HG03060 (cell line): ENCODE measurements at regions not wholly inside any gene's neighbourhood (a gene's known extent, or its start where the extent isn't known, plus 50 kb on each side); places are given as distances from the start of the nearest gene placed in this dataset.
"Not testable (repeated sequence)": the region's sequence is repeated elsewhere in the genome, so short reads cannot be mapped to it uniquely, and the experiment has no call there.

Experiments used
- ATAC-seq: cut with Tn5 transposase; IDR thresholded peaks from one replicate; pipeline ENCODE4 v1.9.1; 2021; ENCODE audit warnings: low read depth, moderate number of reproducible peaks; ENCODE audit not compliant: unreplicated experiment

DNA sequence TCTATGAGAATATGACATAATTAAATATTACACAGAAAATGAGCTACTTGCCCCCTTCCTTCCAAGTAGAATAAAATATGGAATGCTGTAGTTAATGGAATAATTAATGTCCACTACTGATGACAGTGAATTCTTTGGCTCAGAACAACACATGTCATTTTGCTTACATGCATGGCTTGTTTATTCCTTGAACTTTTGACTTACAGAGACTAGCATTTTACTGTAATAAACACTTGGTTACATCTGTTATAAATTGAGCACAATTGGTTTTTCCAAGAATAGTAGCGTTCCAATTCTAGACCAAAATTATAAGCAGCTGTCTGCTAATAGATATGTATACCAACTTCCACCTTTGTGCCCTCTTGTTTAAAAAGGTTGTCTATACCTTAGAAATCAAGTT lies 286.7 kb downstream of the OTUD1 start:
- no peak for ATAC-seq

DNA sequence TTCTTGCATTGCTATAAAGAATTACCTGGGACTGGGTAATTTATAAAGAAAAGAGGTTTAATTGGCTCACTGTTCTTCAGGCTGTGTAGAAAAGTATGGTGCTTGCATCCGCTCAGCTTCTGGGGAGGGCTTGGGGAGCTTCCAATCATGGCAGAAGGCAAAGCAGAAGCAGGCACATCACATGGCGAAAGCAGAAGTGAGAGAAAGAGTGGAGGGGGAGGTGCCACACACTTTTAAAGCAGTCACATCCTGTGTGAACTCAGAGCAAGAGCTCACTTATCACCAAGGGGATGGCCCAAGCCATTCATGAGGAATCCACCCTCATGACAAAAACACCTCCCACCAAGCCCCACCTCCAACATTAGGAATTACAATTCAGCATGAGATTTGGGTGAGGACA lies 303.5 kb downstream of the OTUD1 start:
- ATAC-seq = peak; percentile 99

DNA sequence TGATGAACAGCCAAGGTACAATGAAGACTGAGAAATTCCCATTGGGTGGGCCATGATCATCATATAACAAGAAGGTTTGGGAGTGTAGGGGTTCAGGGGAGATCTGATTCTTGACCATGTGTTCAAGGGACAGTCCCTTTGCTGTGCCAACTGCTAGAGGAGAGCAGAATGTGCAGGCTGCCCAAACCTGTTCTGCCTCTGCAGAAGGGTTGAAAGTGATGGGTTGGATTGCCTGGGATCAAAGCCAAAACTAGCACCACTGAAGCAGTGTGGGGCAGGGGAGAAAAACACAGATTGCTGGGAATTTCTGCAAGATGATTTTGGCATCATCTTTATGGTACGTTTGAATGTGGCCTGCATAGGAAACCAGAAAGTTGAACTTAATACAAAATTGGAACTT lies 303.9 kb downstream of the OTUD1 start:
- no peak for ATAC-seq

DNA sequence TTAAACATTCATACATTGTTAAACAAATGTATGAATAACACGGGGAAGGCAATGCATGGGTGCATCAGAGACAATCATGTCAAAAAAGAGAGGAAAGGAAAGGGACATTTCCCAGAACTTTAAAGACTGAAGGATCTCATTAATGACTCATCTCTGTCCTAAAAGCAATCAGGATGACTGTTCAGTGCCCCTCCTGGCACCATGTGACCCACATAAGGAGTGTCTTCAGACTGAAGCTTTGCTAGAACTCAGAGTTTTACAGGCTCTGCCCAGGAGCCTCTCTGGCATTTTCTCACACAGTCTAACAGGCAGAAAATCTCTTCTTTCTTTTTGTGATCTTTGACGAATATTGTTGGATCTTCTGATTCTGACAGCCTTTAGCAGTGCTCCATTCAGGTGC lies 315.3 kb downstream of the OTUD1 start:
- ATAC-seq = no peak

DNA sequence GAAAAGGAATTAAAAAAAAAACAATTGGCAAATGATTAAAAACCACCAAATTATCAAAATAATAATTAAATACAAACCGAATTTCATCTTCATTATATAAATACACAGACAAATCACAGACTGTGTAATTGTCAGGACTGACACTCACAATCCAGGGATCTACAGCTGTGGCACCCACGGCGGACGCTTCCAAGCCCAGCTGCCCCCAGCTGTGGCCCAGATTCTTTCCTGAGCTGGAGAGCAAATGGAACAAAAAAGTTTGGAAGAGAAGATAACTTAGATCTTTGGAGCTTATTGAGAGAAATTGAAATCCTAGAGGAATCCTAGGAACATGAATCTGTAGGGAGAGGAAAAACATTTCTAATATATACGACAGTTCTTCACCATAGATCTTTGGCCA lies 316.1 kb downstream of the OTUD1 start:
- no peak for ATAC-seq

DNA sequence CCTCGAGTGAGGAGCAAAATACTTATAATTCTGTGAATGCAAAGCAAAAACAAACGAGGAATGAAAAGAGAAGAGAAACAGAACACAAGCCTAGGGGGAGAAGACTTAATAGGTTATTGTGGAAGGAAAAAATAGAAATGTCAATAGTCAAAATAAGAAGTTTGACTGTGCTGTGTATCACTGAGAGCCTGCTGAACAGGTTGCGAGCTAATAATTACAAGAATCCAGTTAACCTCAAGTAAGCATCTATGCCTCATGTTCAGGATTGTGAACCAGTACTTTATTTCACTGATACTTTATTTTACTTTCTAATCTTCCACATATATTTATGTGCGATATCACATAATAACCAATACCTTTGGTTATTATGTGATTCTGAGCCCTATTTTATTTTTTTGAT lies 316.7 kb downstream of the OTUD1 start:
- no peak for ATAC-seq

DNA sequence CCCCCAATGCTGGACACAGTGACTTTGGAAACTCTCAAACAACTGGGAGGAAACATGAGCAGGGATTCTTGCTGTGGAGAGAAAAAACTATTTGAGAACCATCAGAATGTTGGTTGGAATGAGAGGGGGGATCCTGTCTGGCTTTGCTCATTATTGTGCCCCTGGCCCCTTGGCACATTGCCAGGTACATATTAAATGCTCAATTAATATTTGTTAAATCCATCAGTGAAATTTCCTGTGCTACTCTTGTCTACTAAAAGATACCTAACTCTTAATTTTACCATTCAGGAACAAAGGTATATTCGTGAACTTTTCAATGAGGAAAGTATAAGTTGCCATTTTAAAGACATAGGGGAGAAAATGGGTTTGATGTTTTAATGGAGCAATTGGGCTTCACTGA lies 329.4 kb downstream of the OTUD1 start:
- no peak for ATAC-seq

DNA sequence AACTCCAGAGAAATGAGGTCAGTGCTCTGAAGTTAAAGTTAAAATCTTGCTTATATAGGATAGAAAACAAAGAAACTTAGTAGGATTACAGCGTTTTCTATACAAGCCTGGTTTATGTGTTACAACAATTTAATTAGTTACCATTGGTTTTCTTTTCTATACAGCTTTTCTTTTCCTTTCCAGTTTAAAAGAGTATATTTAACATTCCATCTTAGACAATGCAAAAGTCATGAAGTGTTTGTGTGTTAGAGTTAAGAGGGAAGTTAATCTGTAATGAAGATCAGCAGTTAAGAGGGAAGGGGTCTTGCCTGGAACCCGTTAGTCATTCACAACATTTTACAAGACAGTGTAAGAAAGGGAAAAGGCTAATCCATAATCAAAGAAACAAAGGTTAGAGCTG lies 338.3 kb downstream of the OTUD1 start:
- no peak for ATAC-seq

DNA sequence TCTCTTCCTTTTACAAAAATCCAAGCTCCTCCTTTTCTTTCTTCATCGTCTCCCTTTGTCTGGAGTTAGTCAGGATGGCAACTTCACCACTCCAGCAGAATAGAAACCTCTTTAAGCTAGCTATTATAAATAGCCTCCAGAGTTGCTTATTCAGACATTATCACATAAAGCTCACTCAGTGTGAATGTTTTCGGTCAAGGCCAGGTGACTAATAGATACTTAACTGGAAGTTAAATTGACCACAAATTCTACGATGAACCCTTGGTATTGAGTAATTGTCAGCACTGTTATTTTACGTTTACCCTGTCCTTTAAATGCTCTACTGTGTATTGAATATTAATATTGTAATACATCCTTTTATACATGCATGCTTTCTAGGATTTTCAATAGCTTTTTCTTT lies 340.4 kb downstream of the OTUD1 start:
- ATAC-seq = no peak

DNA sequence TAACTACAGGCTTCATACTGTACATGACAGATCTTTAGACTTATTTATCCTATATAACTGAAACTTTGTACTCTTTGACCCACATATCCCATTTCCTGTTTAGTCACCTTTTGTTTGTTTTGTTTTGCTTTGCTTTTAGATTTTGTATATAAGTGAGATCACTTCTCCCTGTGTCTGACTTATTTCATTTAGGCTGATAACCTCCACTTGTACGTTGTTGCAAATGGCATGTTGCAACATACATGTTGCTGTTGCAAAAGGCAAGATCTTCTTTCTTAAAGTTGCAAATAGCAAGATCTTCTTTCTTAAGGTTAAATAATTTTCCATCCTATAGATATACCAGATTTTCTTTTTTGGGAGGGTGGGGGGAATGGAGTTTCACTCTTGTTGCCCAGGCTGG lies 341.5 kb downstream of the OTUD1 start:
- ATAC-seq = no peak

DNA sequence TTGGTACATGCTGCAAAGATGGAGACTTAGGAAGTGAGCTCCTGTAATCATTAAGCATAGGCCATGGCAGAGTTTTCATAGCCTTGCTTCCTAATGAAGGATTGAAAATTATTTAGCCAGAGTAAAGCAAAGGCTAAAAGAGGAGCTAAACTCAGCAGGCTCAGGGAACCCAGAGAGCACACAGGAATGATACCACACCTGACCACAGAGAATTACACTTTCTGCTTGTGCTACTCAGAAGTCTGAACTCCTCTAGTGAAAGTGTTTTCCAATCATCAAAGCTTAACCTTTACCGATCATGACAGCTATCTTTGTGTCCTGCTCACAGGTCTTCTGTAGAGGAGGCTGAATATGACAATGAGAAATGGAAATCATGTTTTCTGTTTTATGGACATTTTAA lies 347.7 kb downstream of the OTUD1 start:
- ATAC-seq = no peak

DNA sequence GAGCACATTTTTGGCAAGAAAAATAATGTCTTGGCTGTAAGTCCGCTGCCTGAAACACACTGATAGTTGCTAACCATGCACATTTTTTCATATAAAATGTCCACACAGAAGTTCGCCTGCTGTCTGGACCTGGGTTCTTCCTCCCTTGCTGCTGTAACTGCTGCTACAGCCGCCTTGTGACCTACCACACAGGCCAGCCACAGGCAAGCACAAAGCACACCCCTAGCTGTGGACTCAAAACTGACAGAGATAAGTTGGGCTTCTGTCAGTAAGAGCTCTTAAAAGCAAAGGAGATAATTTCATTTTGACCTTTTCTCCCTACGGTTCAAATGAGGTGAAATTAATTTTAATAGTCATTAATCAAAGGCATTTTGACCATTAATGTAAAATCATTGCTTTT lies 354.7 kb downstream of the OTUD1 start:
- no peak for ATAC-seq

DNA sequence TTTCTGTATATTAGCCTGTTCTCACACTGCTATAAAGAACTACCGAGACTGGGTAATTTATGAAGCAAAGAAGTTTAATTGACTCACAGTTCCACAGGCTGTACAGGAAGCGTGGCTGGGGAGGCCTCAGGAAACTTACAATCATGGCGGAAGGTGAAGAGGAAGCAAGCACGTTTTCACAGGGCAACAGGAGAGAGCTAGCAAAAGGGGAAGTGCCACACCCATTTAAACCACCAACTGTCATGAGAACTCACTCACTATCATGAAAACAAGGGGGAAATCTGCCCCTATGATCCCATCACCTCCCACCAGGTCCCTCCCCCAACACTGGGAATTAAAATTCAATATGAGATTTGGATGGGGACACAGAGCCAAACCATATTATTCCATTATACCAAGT lies 358.6 kb downstream of the OTUD1 start:
- ATAC-seq = not testable (repeated sequence)

DNA sequence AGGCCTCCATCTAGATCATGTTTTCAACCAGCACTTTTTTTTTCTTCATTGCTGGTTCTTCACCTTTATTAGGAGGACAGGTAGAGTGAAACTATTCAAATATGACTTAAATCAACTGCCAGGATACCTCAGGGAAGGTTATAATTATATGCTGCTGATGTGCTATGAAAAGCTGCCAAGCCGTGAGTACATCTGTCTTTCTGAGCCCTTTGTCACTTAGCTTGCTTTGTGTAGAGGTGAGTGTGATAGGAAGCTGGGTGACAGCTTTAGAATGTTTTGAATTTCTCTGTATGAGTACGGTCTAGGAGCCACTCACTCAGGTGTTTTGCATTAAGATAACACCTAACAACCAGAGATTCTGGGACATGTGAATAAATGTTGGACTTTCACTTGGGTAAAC lies 365.2 kb downstream of the OTUD1 start:
- no peak for ATAC-seq

DNA sequence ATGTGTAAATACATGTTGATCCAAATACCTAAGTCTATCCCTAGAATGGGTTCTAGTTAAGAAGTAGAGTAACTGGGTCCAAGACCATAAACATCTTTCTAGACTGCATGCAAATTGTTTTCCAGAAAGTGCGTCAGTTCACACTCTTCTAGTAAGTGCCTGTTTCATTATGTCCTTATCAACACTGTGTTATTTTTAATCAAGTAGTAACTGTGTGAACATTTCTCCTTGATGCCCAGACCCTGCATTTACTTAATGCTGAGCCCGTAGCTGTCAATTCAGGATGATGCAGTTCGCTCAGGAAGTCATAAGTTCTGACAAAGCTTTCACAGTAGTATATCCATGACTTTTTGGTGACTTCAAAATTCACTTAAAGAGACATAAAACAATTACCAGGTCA lies 374.8 kb downstream of the OTUD1 start:
- no peak for ATAC-seq

DNA sequence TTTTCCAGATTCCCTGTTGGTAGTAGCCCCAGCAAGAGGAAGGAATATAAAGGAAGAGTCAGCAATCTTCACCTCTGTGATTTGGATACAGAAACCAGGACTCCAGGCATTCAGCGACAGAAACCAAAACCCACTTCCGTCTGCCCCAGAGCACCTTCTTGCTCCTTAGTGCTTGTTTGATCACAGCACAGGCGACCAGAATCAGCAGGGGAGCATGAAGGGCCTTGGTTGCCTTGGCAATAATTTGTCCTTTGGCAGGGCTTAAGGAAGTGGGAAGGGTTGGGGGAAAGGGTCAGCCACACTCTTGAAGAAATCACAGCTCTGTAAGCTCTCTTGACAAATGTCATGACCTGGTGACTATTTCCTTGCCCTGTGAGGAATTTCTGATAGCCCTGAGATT lies 379.6 kb downstream of the OTUD1 start:
- no peak for ATAC-seq

DNA sequence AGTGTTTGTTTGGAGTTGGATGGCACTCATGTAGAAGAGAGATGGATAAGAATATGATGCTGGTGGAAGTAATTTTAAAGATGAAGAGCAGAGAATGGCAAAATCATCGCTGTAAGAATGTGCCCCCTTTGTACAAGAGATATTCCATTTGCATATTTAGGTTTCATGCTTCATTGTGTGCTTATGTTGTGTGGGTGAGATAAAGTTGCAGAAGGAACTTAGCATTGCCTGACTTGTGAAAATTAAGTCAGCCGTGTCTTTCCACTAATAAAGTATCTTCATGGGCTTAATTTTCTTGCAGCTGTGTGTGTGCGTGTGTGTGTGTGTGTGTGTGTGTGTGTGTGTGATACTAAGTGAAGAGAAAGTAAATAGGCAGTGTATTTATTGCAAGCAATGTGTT lies 381.9 kb downstream of the OTUD1 start:
- ATAC-seq = no peak

DNA sequence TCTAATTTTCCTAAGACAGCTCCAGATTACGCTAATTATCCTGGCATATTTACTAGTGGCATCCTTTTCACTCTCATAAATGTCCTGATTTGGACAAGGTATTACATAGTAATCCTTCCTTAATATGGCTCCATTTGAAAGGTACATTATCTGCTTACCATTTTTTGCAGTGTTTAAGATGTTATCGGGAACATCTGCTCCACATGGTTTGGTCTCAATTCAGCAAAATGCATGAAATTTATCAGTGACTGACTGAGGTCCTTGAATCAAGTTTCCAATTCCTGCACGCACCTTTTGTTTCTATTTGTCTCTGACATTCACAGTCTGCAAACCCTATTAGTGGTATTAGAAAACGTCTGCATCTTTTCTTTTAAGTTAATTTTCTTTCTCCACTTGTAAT lies 384.1 kb upstream of the KIAA1217 start:
- no peak for ATAC-seq

DNA sequence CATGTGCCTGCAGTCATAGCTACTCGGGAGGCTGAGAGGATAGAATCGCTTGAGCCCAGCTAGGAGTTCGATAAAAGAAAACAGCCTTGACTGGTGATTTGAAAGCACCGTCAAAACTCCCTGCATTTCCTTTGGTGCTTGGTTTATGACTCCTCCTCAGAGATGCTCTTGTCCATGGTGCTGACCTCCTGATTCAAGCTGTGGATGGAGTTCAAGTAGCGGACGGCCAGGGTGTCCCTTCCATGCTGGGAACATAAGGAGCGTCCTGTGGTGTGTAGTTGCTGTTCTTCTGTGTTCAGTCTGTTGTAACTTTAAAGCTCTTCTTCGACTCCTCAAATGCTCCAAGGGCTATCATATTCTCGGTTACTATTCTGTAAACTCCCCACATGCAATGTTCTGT lies 382.5 kb upstream of the KIAA1217 start:
- no peak for ATAC-seq

DNA sequence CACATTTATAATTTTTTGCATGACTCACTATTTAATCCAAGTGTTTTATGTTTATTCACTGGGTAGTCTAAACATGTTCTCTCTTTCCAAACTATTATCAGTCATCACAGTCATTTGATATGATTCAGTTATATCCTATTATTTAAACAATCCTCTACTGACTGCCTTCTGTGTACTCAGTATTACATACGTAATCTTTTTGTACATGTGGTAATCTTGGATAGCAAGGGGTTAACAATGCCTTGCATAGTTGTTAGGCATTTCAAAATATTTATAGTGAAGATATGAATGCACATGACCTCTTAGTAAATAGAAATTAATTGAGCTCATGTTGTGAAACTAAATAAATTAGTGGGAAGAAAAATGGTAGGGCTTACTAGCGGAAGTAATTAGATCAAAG lies 379.4 kb upstream of the KIAA1217 start:
- no peak for ATAC-seq

DNA sequence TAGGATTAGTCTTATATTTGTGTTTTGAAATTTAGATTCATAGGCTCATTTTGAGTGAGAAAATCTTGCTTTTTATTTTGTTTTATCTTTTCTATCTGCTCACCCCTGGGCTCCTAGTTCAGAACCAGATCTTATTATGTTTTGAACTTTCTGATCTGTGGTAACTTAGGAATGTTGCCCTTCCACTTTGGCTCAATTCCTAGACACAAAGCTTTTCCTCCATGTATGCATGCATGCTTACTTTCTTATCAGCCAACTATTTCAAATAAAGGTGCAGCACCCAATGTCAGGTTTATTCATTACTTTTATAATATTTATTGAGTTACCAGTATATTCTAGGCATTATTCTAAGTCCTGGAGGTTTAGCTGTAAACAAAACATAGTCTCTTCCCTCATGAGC lies 374.8 kb upstream of the KIAA1217 start:
- no peak for ATAC-seq

DNA sequence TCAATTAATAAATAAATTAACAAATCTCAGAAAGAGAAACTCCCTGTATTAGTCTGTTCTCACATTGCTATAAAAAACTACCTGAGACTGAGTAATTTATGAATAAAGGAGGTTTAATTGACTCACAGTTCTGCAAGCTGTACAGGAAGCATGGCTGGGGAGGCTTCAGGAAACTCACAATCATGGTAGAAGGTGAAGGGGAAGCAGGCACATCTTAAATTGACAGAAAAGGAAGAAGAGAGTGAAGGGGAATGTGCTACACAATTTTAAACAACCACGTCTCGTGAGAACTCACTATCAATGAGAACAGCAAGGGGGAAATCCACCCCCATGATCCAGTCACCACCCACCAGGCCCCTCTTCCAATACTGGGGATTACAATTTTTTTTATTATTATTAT lies 358.3 kb upstream of the KIAA1217 start:
- no peak for ATAC-seq

DNA sequence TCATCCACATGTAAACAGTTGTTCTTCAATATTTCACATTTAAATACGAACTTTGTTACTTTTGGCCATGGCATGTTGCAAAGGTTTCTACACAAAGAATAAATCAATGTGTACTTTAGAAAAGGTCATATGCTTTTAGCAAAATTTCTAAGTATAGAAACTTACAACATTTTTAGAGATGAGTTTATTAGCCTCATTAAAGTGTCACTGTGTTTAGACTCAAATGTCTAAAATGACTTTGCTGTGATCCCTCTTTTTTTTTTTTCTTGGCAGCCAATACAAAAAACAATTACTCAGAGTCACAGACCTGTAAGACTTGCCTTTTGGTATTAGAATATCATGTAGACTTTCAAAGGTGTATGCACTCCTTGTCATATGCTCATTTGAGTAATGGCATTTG lies 349.3 kb upstream of the KIAA1217 start:
- no peak for ATAC-seq

DNA sequence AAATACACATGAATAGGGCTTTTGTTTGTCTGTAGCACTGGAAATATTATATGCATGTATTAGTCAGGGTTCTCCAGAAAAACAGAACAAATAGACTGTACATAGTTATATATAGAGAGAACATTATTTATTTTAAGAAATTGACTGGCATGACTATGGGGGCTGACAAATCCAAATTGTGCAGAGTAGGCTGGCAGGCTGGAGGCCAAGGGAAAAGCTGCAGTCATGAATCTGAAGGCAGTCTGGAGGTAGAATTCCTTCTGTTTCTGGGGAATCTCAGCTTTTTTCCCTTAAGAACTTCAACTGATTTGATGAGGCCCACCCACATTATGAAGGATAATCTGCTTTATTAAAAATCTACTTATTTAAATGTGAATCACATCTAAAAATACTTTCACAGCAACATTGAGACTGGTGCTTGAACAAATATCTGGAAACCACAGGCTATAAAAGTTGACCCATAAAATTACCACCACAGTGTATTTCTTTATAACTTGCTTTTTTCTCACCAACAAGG lies 344.2 kb upstream of the KIAA1217 start:
- ATAC-seq = no peak
